Posterior cingulate gyrus (tissue), 11 donors: ENCODE measurements at regions not wholly inside any gene's neighbourhood (a gene's known extent, or its start where the extent isn't known, plus 50 kb on each side); places are given as distances from the start of the nearest gene placed in this dataset.
A peak's percentile ranks its signal among the peaks of the same experiment; 100 is the strongest.

ENCODE experiments used
- DNase-seq, 10 donors: peaks; one replicate each; pipeline versions ENCODE4 v3.0.0 to v3.0.0-alpha.2; 2020 to 2021; ENCODE audit warnings: mixed read lengths in 3 of 10
- intact Hi-C: fragments of 100-400 bp; cut with DNase I; formaldehyde crosslinking; loops from one replicate; pipeline ENCODE4 v1.15.1; 2023

DNA sequence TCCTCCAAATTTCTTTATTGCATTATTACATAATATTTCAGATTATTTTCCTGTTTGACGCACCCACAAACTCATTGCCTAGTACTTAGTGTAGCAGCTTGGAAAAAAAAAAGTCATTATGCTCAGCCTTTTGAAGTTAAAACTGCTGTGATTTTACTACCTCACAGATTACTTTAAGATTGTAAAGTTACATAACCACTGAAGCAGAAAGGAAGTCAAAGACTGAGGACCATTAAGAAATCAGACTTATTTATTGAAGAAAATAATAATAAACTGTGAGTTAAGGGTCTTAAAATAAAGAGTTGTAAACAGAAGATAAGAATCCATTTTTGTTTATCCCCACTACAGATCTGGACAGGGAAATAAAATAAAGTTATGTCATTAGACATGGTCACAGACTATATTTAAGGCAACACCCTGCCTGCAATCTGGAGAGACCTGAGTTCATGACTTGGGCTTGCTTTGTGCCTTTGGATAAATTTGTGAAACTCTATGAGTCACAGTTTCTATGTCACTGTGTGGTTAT, 212.1 kb upstream of the ROBO2 start:
- intact Hi-C loops, result no loop called here
- no peak for DNase-seq

DNA sequence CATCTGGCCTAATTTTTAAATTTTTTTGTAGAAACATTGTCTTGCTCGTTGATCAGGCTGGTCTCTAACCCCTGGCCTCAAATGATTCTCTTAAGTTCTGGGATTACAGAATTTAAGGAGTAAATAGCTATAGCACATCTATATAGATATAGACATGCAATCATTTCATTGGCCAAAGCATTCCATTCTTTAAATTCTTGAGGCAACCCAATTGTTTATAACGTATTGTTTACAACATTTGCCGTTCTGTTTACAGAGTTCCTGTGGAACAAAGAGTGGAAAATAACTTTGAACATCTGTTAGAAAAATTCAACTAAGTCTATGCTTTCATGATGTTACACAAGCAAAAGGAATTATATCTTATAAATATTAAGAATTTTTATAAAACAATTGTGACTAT, 205.2 kb upstream of the ROBO2 start:
- intact Hi-C loops, result no loop called here
- no peak for DNase-seq

DNA sequence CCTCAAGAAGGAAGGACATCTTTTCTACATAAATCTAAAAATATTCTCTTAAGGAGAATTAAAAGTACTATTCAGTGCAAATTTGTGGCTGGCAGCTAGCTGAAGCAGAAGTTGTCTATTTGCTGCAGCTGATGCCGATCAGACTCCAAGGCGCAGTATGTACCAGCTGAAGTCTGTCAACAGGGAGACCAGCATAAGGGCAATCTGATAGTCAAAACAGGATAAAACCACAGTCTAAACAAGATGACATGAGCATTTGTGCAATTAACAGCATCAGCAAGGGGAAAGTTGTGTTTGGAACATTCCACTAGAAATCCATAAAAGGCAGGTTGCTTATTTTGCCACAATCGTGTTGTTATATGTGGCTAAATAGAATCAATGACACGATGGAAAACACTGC, 198.2 kb upstream of the ROBO2 start:
- intact Hi-C loops, result no loop called here
- peak in 1 of 10 donors; percentile 49 for DNase-seq

DNA sequence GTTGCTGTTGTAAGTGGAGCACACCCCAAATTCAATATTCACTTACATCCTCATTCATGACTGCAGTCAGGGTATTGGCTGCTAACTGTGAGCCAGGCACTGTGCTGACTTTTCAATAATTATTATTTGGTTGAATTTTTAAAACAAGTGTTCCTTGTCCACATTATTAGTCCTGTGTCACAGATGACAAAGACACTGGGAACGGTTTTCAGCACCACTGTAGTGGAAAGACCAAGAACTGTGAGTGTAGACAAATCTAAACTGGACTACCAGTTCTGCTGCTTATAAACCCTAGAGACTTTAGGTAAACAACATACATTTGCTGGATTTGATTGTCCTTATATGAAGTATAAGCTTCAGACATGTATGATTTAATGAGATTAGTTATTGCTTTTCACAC, 197.7 kb upstream of the ROBO2 start:
- intact Hi-C loops, result no loop called here
- DNase-seq, result no peak

DNA sequence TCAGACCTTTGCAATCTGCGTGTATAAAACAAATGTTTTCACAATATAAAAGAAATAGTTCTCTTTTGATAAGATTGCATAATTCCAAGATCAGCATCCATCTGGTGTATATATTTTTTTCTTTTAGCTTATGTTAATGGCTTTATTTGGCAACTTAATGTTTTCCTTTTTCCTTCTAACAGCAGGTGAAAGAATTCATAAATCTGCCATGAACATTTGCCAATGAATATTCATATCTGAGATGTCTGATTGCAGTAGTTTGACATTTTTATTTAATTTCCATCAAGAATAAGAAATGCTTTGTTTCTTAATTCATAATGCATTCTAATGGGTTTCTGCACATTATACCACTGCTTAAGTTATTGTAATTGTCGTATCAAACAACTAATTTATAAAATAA, 184.4 kb upstream of the ROBO2 start:
- no peak for DNase-seq
- intact Hi-C loops, result no loop called here

DNA sequence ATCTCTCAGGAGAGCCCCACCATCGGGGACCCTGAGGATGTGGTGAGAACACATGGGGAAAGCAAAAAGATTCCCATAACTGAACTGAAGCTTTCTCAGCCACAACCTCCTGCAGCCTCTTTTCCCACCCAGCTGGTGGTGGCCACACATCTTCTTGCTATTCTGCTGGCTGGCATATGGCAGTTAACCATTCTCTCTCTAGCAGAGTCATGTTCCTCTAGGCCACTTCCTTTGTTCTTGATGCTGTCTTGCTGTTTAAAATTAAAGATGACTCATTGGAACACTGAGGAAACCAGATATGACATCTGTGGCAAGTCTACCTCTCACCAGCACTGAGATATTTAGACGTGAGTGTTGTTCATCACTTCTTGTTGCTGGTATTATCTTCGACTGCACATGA, 180.3 kb upstream of the ROBO2 start:
- DNase-seq, result no peak
- intact Hi-C loops, result no loop called here

DNA sequence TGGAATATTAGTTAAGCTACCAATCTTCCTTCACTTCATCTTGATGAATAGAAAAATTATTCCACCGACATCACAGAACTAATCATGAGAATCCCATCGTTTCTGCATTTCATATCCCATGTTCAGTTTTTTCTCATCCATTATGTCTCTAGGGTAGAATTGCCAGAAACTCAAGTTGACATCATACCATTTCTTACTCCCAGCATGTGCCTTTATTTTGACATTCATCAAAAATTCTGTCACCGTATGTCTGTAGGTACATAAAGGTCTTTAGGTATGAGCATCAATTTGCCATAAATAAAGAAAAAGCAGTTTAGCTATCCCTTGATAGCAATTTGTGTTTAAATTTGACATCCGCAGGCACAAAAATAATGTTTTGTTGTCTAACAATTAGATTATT, 175.5 kb upstream of the ROBO2 start:
- DNase-seq, result no peak
- intact Hi-C loops, result no loop called here

DNA sequence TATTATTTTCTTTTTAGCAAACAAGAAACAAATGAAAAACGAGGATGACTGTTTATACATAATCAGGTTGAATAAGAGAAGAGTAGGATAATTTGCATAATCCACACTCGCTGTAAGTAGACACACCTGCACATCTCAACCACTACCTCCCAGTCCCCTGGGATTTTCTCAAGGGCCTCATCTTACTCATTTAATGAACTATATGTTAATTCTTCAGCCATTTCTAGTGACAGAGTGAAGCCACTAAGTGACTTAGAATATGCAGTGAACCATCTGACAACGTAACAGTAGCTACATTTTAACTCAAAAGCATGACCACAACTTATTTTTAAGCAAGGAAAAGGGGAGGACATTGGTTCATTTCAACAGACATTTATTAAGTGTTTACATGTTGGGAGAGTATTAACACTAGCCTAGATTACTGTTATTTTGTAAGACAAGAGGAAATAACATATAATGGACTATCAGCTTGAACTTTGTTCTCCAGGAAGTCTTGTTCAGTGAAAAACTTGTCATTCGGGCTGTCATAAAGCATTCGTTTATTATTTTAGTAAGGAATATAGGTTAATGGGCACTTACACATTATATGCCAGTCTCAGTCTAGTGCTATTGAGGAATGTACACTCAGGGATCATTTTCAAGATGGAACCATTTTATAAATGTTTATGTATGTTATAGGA, 173.0 kb upstream of the ROBO2 start:
- no peak for DNase-seq
- intact Hi-C loops, result no loop called here

DNA sequence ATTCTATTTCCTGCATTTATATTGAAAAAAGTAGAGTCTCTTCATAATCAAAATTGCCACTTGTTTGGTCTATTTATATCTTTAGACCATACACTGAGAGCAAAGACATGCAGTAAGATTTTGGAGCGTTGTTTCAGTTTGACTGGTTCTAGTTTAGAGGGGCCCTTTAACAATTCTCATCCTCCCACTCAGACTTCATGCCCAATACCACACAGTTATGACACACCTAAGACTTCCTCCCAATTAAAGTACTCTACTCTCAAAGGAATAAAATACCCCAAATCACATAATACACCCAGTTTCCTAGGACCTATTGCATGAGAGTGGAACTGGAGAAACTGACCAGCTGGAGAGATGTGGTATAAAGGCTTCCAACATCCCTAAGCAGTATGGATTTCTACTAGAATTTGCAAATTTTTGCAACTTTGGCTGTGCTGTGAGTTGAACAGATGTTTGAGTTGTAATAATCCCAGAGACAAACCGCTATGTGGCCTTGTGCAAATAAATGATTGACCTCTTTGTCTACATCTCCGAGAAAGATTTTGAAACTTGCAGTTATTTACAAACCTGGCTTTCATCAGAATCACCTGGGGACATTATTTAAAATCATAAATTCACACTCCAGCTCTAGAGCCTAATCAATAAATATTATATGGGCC, 170.0 kb upstream of the ROBO2 start:
- no peak for DNase-seq
- intact Hi-C loops, result no loop called here

DNA sequence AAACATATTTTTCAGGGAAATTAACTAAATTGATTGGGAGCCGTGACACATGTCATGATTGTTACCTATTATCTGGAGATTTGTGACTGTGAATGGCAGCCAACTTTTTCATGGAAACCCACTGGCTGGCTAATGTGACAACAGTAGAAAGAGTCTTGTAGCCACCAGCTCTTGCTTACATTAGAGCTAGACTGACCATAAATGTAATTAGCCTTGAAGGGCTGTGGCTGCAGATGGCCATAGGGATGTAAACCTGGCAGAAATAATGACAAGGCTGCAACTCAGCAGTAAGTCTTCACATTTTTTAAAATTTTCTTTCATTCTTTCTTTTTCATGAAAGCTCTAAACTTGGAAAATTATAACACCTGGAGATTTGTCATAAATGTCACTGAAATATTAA, 168.2 kb upstream of the ROBO2 start:
- intact Hi-C loops, result no loop called here
- DNase-seq, result no peak

DNA sequence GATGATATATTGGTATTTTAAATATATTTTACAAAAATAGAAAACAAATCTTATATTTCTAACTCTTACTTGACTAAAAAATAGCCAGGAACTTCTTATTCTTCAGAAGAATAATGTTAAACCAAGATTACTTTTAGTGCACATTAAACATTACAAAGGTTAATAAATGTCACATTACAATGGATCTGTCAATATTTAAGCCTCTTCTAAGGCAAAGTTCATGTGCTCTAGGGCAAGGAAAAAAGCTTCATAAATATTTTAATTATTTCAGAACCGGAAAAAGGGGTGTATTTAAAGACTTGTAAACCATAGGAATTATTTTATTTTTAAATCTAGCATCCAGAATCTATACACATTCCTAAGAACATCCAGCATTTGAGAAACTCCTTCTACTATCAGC, 166.9 kb upstream of the ROBO2 start:
- DNase-seq, result no peak
- intact Hi-C loops, result no loop called here

DNA sequence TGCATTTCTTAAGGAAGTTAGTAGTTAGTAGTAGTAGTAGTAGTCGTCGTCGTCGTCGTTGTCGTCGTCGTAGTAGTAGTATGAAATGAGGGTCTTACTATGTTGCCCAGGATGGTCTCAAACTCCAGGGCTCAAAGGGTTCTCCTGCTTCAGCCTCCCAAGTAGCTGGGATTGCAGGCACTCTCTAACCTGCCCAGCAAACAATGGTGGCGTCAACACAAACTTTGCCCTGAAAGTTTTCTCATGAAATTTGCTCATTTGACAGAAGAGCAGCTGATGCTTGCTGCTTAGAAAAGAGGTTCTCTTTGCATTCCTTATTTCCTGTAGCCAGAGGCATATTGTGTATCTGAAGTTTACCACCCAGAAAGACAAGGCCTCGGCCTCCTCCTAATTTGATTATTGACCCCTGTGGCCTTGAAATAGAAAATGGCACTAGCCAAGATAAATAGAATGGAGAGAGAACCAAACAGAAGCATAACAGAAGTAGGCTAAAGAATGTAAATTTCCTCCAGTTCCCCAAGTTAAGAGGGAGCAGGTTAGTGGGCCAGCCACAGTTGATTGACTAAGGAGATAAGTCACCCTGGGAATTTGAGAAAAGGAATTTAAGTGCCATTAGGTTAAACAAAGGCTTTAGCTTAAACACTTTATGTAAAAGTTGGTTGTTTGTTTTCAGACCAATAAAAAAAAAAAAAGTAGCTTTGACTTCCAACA, 166.2 kb upstream of the ROBO2 start:
- intact Hi-C loops, result no loop called here
- no peak for DNase-seq

DNA sequence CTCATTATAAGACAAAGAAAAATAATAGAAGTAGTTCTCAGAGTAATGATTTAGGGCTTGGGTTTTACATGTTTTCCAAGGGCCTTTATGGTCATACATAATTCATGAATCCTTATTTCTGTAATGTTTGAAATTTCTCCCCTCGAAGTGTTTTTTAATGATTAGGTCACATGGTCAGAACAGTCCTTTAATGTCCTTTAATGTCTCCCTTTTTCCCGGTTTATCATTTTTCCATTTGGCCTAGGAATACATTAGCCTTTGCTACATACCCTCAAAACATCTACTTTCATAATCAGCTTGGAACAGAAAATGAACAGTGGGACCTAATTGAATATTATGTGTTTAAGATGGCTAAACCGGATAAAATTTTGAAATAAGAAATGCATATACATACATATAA, 159.9 kb upstream of the ROBO2 start:
- intact Hi-C loops, result no loop called here
- no peak for DNase-seq

DNA sequence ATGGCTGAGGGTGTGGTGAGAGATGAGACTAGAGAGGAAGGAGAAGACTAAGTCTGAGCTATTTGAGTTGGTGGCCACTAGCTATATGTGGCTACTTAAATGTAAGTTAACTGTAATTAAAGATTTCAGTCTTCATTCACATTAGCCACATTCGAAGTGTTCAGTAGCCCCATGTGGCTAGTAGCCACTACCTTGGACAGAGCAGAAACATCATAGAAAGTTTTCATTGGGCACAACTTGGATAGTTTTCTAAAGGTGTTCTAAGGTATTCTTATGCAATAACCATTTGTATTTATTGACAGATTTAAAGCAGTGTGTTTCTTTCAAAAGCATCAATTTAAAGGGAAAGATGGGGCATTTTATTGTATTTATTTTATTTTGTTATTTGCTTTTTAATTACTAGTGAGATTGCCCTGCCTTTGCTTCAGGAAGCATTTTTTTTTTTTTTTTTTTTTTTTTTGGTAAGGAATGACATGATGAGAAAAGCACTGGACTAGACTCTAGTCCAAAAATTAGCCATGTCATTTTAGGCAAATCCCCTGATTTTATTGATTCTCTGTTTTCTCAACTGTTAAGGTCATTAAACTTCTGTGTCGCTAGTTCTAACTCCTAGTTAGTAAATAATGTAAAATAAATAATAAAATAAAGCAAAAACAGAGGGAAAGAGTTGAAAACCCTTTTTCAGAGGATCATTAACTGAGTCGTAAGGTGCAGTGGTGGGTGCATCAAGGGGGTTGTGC, 153.0 kb upstream of the ROBO2 start:
- intact Hi-C loops, result no loop called here
- no peak for DNase-seq

DNA sequence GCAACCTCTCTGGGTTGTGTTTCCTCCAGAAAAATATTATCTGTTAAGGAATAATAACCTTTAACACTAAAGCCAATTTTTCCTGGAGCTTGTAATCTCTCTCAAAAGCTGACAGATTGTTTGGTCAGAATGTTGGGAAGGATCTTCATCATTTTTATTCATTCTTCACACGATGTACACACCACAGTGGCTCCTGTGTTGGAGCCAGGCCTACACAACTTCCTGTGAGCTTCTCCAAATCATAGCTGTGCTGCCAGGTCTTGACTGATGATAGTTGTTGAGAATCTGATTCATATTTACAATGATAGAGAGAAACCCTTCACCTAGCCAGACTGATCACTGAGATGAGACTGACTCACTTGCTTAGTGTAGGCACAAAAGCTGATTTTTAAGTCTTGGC, 151.0 kb upstream of the ROBO2 start:
- intact Hi-C loops, result no loop called here
- peak in 1 of 10 donors; percentile 42 for DNase-seq

DNA sequence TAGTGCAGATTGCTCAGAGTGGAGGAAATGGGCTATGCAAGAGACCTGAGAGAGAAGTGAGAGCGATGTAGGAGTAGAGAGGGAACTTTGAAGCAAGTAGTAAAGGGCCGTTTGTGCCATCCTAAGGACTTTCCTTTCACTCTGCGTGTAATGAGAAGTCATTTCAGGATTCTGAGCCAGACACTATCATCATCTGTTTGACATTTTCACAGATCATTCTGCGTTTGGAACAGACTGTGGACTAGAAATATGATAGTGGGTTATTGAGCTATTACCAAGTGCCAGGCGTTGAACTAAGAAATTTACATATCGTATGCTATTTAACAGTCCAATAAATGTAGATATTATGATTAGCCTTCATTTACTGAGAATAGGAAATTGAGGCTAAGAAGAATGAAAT, 150.0 kb upstream of the ROBO2 start:
- DNase-seq, result no peak
- intact Hi-C loops, result no loop called here

DNA sequence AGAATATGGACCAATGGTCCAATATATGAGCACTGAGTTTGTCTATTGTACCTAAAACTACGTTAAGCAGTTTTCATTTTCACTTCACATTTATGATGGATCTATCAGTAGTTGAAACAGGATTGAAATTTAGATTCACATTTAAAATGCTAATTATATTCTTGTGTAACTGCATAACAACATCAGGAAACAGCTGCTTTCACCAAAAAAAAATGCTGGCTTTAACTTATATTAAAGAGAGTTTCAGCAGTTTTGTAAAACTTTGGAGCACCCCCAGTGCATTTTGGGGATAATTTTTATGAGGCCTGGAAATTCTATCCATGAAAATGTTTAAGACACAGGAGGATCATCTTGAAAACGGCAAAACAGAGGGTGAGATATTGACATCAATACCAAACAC, 142.8 kb upstream of the ROBO2 start:
- intact Hi-C loops, result no loop called here
- DNase-seq, result no peak

DNA sequence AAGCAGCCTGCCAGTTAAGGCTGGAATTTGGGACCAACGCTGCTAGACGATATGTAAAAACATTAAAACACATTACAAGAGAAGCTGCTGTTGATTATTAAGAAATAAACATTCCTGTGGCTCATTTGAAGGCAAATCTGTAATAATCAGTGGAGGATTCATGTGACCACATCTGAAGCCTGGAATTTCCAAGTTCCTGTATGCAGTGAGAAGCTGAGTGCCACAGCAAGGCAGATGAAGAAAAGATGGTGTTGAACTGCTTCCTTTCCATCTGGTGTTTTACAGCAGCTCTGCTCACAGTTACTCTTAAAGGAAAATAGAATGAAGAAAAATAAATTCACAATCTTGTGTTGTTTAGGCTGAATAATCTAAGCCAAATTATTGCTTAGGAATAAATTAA, 139.3 kb upstream of the ROBO2 start:
- intact Hi-C loops, result no loop called here
- no peak for DNase-seq

DNA sequence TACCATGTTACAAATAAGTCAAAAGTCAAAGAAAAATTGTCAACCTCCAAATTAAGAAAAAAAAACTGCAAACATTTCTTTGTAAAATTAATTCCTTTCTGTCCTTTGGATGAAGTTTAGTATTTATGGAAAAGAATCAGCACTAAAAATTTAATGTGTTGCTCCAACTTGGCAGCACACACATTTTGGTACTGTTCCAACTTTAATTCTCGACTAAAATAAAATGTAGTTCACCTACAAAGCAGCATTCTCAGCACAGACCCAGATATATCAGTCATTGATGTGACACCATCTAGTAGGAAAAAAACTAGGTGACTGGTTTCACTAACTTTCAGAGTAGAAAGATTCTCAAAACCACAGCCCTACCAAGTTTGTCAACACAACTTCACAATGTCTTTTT, 131.7 kb upstream of the ROBO2 start:
- intact Hi-C loops, result no loop called here
- DNase-seq, result no peak

DNA sequence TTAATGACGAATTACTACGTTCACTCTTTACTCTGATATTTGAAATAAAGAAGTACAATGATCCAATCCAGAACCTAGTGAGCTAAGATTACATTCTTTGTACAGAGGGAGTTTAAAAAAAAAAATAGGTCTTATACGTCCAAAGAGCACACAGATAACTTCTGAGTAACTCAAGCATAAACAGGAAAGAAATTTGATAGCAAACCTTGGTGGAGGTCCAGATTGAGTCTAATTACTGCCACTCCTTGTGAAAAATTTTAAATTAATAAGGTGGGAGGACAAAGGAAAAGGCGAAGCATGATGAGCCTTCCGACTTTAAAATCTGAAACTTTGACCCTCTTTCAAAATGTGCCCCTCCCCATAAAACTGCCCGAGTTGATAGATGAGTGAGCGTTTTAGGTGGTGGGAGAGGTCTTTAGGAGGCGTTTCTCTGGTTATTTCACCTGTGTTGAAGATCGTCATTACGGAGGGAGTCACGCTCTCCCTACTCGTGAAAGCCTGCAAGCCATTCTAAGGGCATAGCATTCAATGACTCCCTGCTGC, 127.0 kb upstream of the ROBO2 start:
- DNase-seq, result no peak
- intact Hi-C loops, result no loop called here

DNA sequence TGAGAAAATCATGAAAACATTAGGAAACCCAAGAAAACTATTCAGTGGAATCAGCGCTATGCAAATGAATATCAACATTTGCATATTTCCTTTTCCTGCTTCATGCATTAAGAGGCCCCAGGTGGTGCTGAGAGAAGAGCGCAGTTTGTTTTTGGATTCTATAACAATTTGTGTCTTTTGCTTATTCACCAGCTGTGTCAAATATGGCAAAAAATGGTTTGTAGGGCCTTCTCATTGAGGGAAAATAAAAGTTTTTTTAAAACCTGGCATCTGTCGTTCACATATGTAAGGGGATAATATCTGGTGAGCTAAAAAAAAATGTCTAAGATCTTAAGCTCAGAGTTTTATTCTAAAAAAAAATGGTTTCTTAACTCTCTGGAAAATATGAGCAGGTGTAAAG, 122.5 kb upstream of the ROBO2 start:
- intact Hi-C loops, result no loop called here
- no peak for DNase-seq
